SK-N-DZ (cell line): ENCODE measurements at regions not wholly inside any gene's neighbourhood (a gene's known extent, or its start where the extent isn't known, plus 50 kb on each side); places are given as distances from the start of the nearest gene placed in this dataset.
"Not testable (repeated sequence)": the region's sequence is repeated elsewhere in the genome, so short reads cannot be mapped to it uniquely, and the experiment has no call there.

Experiments
- DNase-seq: peaks from one replicate; pipeline ENCODE4 v3.0.0-alpha.2; 2015; ENCODE audit warnings: low spot score

GRCh38 chr6:16831136-16831535 lies 69.9 kb upstream of the ATXN1 start:
- DNase-seq, result no peak

GRCh38 chr6:16828058-16828457 lies 66.8 kb upstream of the ATXN1 start:
- no peak for DNase-seq

- DNase-seq, result no peak
These were observed 66.4 kb upstream of the ATXN1 start for GRCh38 chr6:16827627-16828026.

GRCh38 chr6:16825784-16826183 lies 64.5 kb upstream of the ATXN1 start:
- no peak for DNase-seq

GRCh38 chr6:16824845-16825685 lies 63.8 kb upstream of the ATXN1 start:
- DNase-seq, result no peak

GRCh38 chr6:16823718-16824352 lies 62.6 kb upstream of the ATXN1 start:
- no peak for DNase-seq

- DNase-seq, result no peak
These were observed 61.9 kb upstream of the ATXN1 start for GRCh38 chr6:16822975-16823717.

GRCh38 chr6:16822529-16822928 lies 61.3 kb upstream of the ATXN1 start:
- no peak for DNase-seq

- no peak for DNase-seq
These were observed 60.6 kb upstream of the ATXN1 start for GRCh38 chr6:16821834-16822264.

- DNase-seq, result not testable (repeated sequence)
These were observed 59.0 kb upstream of the ATXN1 start for GRCh38 chr6:16820262-16820661.

- no peak for DNase-seq
These were observed 58.5 kb upstream of the ATXN1 start for GRCh38 chr6:16819752-16820151.

GRCh38 chr6:16818992-16819626 lies 57.8 kb upstream of the ATXN1 start:
- no peak for DNase-seq

GRCh38 chr6:16817594-16817993 lies 56.3 kb upstream of the ATXN1 start:
- no peak for DNase-seq

GRCh38 chr6:16816891-16817290 lies 55.6 kb upstream of the ATXN1 start:
- no peak for DNase-seq

- DNase-seq, result no peak
These were observed 51.7 kb upstream of the ATXN1 start for GRCh38 chr6:16812993-16813392.

- DNase-seq, result no peak
These were observed 50.2 kb upstream of the ATXN1 start for GRCh38 chr6:16811277-16811979.
